SK-N-SH treated with all-trans-retinoic acid at 6 μM for 48 hours (cell line): ENCODE measurements at regions not wholly inside any gene's neighbourhood (a gene's known extent, or its start where the extent isn't known, plus 50 kb on each side); places are given as distances from the start of the nearest gene placed in this dataset.
"Not testable (repeated sequence)": the region's sequence is repeated elsewhere in the genome, so short reads cannot be mapped to it uniquely, and the experiment has no call there.

Experiments used
- ATAC-seq: fragments of 200-7000 bp; cut with Tn5 transposase; 3 replicates; pipeline ENCODE4 v1.9.1; 2020; ENCODE audit warnings: mild to moderate bottlenecking, moderate library complexity
- ARNTL ChIP-seq: fragments of 450-650 bp; formaldehyde crosslinking; IDR thresholded peaks from 2 replicates; pipeline ENCODE4 v1.5.0; 2020; ENCODE audit warnings: low read depth, mild to moderate bottlenecking, moderate library complexity, borderline replicate concordance
- BACH2 ChIP-seq: fragments of 250-450 bp; sonication (Bioruptor Pico); IDR thresholded peaks from 2 replicates; pipeline ENCODE4 v1.9.0; 2021; ENCODE audit warnings: mild to moderate bottlenecking, borderline replicate concordance
- CREB5 ChIP-seq: fragments of 250-450 bp; sonication (Bioruptor Pico); IDR thresholded peaks from 2 replicates; pipeline ENCODE4 v1.5.1; 2020; ENCODE audit warnings: low read depth, mild to moderate bottlenecking, moderate library complexity
- CSDC2 ChIP-seq: fragments of 250-450 bp; sonication (Bioruptor Pico); IDR thresholded peaks from 2 replicates; pipeline ENCODE4 v1.5.0; 2020; ENCODE audit warnings: mild to moderate bottlenecking, moderate library complexity
- CSRNP3 ChIP-seq: fragments of 250-450 bp; sonication (Bioruptor Pico); IDR thresholded peaks from 2 replicates; pipeline ENCODE4 v1.5.1; 2021; ENCODE audit warnings: mild to moderate bottlenecking, moderate library complexity
- GLIS3 ChIP-seq: fragments of 250-450 bp; sonication (Bioruptor Pico); IDR thresholded peaks from 2 replicates; pipeline ENCODE4 v1.5.0; 2020; ENCODE audit warnings: mild to moderate bottlenecking, moderate library complexity
- ISL1 ChIP-seq: fragments of 250-450 bp; sonication (Bioruptor Pico); IDR thresholded peaks from 2 replicates; pipeline ENCODE4 v2.1.2; 2022; ENCODE audit warnings: mild to moderate bottlenecking, moderate library complexity
- OSR1 ChIP-seq: fragments of 250-450 bp; sonication (Bioruptor Pico); IDR thresholded peaks from 2 replicates; pipeline ENCODE4 v1.8.0; 2022; ENCODE audit warnings: moderate library complexity, mild to moderate bottlenecking, inconsistent platforms
- PATZ1 ChIP-seq: fragments of 250-450 bp; sonication (Bioruptor Pico); IDR thresholded peaks from 2 replicates; pipeline ENCODE4 v1.8.0; 2020; ENCODE audit warnings: mild to moderate bottlenecking, moderate library complexity, borderline replicate concordance
- POU6F1 ChIP-seq: fragments of 250-450 bp; sonication (Bioruptor Pico); IDR thresholded peaks from 2 replicates; pipeline ENCODE4 v1.8.0; 2021; ENCODE audit warnings: low read depth, mild to moderate bottlenecking, moderate library complexity, borderline replicate concordance
- PPARA ChIP-seq: fragments of 250-450 bp; sonication (Bioruptor Pico); IDR thresholded peaks from 2 replicates; pipeline ENCODE4 v1.5.0; 2020; ENCODE audit warnings: mild to moderate bottlenecking, borderline replicate concordance
- SNAI2 ChIP-seq: fragments of 250-450 bp; sonication (Bioruptor Pico); IDR thresholded peaks from 2 replicates; pipeline ENCODE4 v1.5.0; 2020; ENCODE audit warnings: mild to moderate bottlenecking, moderate library complexity
- TCF4 ChIP-seq: fragments of 250-450 bp; sonication (Bioruptor Pico); IDR thresholded peaks from 2 replicates; pipeline ENCODE4 v1.8.0; 2021; ENCODE audit warnings: mild to moderate bottlenecking, moderate library complexity, borderline replicate concordance
- TOX ChIP-seq: fragments of 250-450 bp; sonication (Bioruptor Pico); IDR thresholded peaks from 2 replicates; pipeline ENCODE4 v1.8.0; 2021; ENCODE audit warnings: mild to moderate bottlenecking, moderate library complexity, borderline replicate concordance
- ZC3H10 ChIP-seq: fragments of 250-450 bp; sonication (Bioruptor Pico); IDR thresholded peaks from 2 replicates; pipeline ENCODE4 v1.5.1; 2021; ENCODE audit warnings: mild to moderate bottlenecking, moderate library complexity
- ZFP3 ChIP-seq: fragments of 250-450 bp; sonication (Bioruptor Pico); IDR thresholded peaks from 2 replicates; pipeline ENCODE4 v1.5.0; 2020; ENCODE audit warnings: mild to moderate bottlenecking, moderate library complexity
- ZNF565 ChIP-seq: fragments of 450-650 bp; formaldehyde crosslinking; conservative IDR thresholded peaks from 2 replicates; pipeline ENCODE4 v1.5.0; 2020; ENCODE audit warnings: low read depth, mild to moderate bottlenecking, moderate library complexity
- ZNF70 ChIP-seq: fragments of 450-650 bp; formaldehyde crosslinking; IDR thresholded peaks from 2 replicates; pipeline ENCODE4 v1.5.0; 2020; ENCODE audit warnings: mild to moderate bottlenecking, moderate library complexity
- TF ChIP-seq, protein P1 (sequence below): fragments of 250-450 bp; sonication (Bioruptor Pico); IDR thresholded peaks from 2 replicates; pipeline ENCODE4 v1.5.0; 2020; ENCODE audit warnings: mild to moderate bottlenecking, moderate library complexity

DNA sequence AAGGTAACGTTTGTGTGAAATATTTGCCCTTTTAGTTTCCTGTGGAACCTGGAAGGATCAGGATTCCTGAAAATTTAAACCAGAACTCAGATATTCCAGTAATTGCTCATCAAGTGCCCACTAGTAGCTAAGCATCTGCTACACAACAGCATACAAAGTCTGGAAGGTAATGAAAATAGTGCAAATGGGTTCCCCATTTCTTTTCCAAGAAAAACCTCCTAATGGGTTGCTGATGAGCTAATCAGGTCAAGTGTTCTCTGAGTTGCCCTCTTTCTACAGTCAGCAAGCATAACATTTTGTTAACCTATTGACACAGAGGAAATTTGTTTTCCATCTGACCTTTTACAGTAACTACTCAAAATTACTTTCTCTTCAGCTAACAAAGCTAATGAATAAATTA, 83.6 kb upstream of the PMCH start:
- no peak for ATAC-seq
- no peak for TF ChIP-seq ZFP3
- TF ChIP-seq PATZ1 (CRISPR knock-in tag): no peak

DNA sequence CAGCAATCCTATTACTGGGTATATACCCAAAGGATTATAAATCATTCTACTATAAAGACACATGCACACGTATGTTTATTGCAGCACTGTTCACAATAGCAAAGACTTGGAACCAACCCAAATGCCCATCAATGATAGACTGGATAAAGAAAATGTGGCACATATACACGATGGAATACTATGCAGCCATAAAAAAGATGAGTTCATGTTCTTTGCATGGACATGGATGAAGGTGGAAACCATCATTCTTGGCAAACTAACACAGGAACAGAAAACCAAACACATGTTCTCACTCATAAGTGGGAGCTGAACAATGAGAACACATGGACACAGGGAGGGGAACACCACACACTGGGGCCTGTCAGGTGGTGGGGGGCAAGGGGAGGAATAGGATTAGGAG, 58.1 kb upstream of the PMCH start:
- not testable (repeated sequence) for ATAC-seq

DNA sequence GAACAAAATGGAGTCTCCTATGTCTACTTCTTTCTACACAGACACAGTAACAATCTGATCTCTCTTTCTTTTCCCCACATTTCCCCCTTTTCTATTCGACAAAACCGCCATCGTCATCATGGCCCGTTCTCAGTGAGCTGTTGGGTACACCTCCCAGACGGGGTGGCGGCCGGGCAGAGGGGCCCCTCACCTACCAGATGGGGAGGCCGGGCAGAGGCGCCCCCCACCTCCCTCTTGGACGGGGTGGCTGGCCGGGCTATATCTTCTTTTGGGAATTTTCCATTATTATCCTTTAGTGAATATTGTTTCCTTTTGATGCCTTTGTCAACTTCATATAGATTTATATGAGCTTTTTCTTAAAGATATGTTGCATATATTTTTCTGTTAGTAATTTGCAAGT, 53.4 kb upstream of the PMCH start:
- not testable (repeated sequence) for ATAC-seq

- no peak for ATAC-seq
Measured at GRCh38 chr12:102249079-102249841, 51.6 kb upstream of the PMCH start.

More at GRCh38 chr12:102249079-102249841, 51.6 kb upstream of the PMCH start:
- TF ChIP-seq ZNF70 (CRISPR knock-in tag) (no peak), ISL1 (CRISPR knock-in tag) (no peak), POU6F1 (CRISPR knock-in tag) (no peak), TCF4 (CRISPR knock-in tag) (no peak), CSRNP3 (no peak), PPARA (CRISPR knock-in tag) (no peak), BACH2 (CRISPR knock-in tag) (no peak), CREB5 (CRISPR knock-in tag) (no peak), ZNF565 (no peak), ZC3H10 (CRISPR knock-in tag) (no peak), ZFP3 (no peak), ARNTL (CRISPR knock-in tag) (no peak), PATZ1 (CRISPR knock-in tag) (no peak), TOX (no peak), GLIS3 (no peak), CSDC2 (CRISPR knock-in tag) (no peak), OSR1 (CRISPR knock-in tag) (no peak), SNAI2 (CRISPR knock-in tag) (no peak)
- TF ChIP-seq, protein P1, sequence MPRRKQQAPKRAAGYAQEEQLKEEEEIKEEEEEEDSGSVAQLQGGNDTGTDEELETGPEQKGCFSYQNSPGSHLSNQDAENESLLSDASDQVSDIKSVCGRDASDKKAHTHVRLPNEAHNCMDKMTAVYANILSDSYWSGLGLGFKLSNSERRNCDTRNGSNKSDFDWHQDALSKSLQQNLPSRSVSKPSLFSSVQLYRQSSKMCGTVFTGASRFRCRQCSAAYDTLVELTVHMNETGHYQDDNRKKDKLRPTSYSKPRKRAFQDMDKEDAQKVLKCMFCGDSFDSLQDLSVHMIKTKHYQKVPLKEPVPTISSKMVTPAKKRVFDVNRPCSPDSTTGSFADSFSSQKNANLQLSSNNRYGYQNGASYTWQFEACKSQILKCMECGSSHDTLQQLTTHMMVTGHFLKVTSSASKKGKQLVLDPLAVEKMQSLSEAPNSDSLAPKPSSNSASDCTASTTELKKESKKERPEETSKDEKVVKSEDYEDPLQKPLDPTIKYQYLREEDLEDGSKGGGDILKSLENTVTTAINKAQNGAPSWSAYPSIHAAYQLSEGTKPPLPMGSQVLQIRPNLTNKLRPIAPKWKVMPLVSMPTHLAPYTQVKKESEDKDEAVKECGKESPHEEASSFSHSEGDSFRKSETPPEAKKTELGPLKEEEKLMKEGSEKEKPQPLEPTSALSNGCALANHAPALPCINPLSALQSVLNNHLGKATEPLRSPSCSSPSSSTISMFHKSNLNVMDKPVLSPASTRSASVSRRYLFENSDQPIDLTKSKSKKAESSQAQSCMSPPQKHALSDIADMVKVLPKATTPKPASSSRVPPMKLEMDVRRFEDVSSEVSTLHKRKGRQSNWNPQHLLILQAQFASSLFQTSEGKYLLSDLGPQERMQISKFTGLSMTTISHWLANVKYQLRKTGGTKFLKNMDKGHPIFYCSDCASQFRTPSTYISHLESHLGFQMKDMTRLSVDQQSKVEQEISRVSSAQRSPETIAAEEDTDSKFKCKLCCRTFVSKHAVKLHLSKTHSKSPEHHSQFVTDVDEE (CRISPR knock-in tag): no peak
